Bone marrow (tissue), 2 donors: ENCODE measurements at regions not wholly inside any gene's neighbourhood (a gene's known extent, or its start where the extent isn't known, plus 50 kb on each side); places are given as distances from the start of the nearest gene placed in this dataset.
"Not testable (repeated sequence)": the region's sequence is repeated elsewhere in the genome, so short reads cannot be mapped to it uniquely, and the experiment has no call there.

Source experiments
- DNase-seq, 2 donors: peaks; one replicate each; lab custom pipeline; 2025; lab: John Stamatoyannopoulos, UW

GRCh38 chr2:138066139-138066806, 102.0 kb downstream of the HNMT start:
- DNase-seq, result no peak

- DNase-seq, result no peak
Observed at GRCh38 chr2:138066841-138067240, 102.6 kb downstream of the HNMT start.

- not testable (repeated sequence) for DNase-seq
Observed at GRCh38 chr2:138068669-138069068, 104.4 kb downstream of the HNMT start.

GRCh38 chr2:138071042-138071719, 106.9 kb downstream of the HNMT start:
- not testable (repeated sequence) for DNase-seq

- no peak for DNase-seq
Observed at GRCh38 chr2:138071720-138072719, 107.7 kb downstream of the HNMT start.

GRCh38 chr2:138078153-138078552, 113.9 kb downstream of the HNMT start:
- no peak for DNase-seq

GRCh38 chr2:138079976-138080375, 115.7 kb downstream of the HNMT start:
- DNase-seq, result no peak

GRCh38 chr2:138081225-138082073, 117.2 kb downstream of the HNMT start:
- no peak for DNase-seq

GRCh38 chr2:138084206-138084605, 119.9 kb downstream of the HNMT start:
- DNase-seq, result no peak

- DNase-seq, result not testable (repeated sequence)
Observed at GRCh38 chr2:138085441-138085840, 121.2 kb downstream of the HNMT start.

GRCh38 chr2:138086576-138086975, 122.3 kb downstream of the HNMT start:
- no peak for DNase-seq

- DNase-seq, result no peak
Observed at GRCh38 chr2:138087751-138088593, 123.7 kb downstream of the HNMT start.

GRCh38 chr2:138090330-138090729, 126.1 kb downstream of the HNMT start:
- DNase-seq, result no peak

GRCh38 chr2:138093455-138093854, 129.2 kb downstream of the HNMT start:
- DNase-seq, result no peak

- no peak for DNase-seq
Observed at GRCh38 chr2:138094031-138094430, 129.8 kb downstream of the HNMT start.

- no peak for DNase-seq
Observed at GRCh38 chr2:138095336-138095735, 131.1 kb downstream of the HNMT start.

GRCh38 chr2:138099288-138099687, 135.0 kb downstream of the HNMT start:
- not testable (repeated sequence) for DNase-seq

- no peak for DNase-seq
Observed at GRCh38 chr2:138101718-138102117, 137.4 kb downstream of the HNMT start.

- DNase-seq, result no peak
Observed at GRCh38 chr2:138102664-138103063, 138.4 kb downstream of the HNMT start.

- no peak for DNase-seq
Observed at GRCh38 chr2:138103156-138103555, 138.9 kb downstream of the HNMT start.

GRCh38 chr2:138104071-138104470, 139.8 kb downstream of the HNMT start:
- DNase-seq, result no peak
